ENCODE measurements at regions not wholly inside any gene's neighbourhood (a gene's known extent, or its start where the extent isn't known, plus 50 kb on each side); places are given as distances from the start of the nearest gene placed in this dataset.

- peak; percentile 58 to 66 for TF ChIP-seq CTCF (IDR thresholded peaks at IDR 0.05)
- TF ChIP-seq POLR2A (IDR thresholded peaks at IDR 0.05) = no peak
Observed at GRCh38 chr4:111641813-111642579, 503.3 kb upstream of the FAM241A start.

Data from suprapubic skin (tissue), 3 donors.